ENCODE measurements at regions not wholly inside any gene's neighbourhood (a gene's known extent, or its start where the extent isn't known, plus 50 kb on each side); places are given as distances from the start of the nearest gene placed in this dataset.

GRCh38 chr17:83178533-83179304 lies 99.3 kb downstream of the METRNL start:
- DNase-seq (ENCODE audit: low spot score) = no peak

- DNase-seq (ENCODE audit: low spot score) = no peak
Observed at GRCh38 chr17:83179374-83179773, 100.0 kb downstream of the METRNL start.

- no peak for DNase-seq (ENCODE audit: low spot score)
Observed at GRCh38 chr17:83179811-83180210, 100.4 kb downstream of the METRNL start.

- DNase-seq (ENCODE audit: low spot score) = no peak
Observed at GRCh38 chr17:83180264-83180995, 101.0 kb downstream of the METRNL start.

GRCh38 chr17:83180996-83181481 lies 101.6 kb downstream of the METRNL start:
- DNase-seq (ENCODE audit: low spot score) = no peak

- no peak for DNase-seq (ENCODE audit: low spot score)
Observed at GRCh38 chr17:83181991-83182619, 102.7 kb downstream of the METRNL start.

GRCh38 chr17:83182620-83183101 lies 103.3 kb downstream of the METRNL start:
- no peak for DNase-seq (ENCODE audit: low spot score)

- DNase-seq (ENCODE audit: low spot score) = no peak
Observed at GRCh38 chr17:83183145-83183948, 103.9 kb downstream of the METRNL start.

- DNase-seq (ENCODE audit: low spot score) = no peak
Observed at GRCh38 chr17:83183951-83184506, 104.6 kb downstream of the METRNL start.

- DNase-seq (ENCODE audit: low spot score) = no peak
Observed at GRCh38 chr17:83185023-83186002, 105.9 kb downstream of the METRNL start.

GRCh38 chr17:83186226-83186625 lies 106.8 kb downstream of the METRNL start:
- DNase-seq (ENCODE audit: low spot score) = no peak

- DNase-seq (ENCODE audit: low spot score) = no peak
Observed at GRCh38 chr17:83186751-83187421, 107.5 kb downstream of the METRNL start.

GRCh38 chr17:83187782-83188311 lies 108.4 kb downstream of the METRNL start:
- no peak for DNase-seq (ENCODE audit: low spot score)

- no peak for DNase-seq (ENCODE audit: low spot score)
Observed at GRCh38 chr17:83189044-83190003, 109.9 kb downstream of the METRNL start.

- no peak for DNase-seq (ENCODE audit: low spot score)
Observed at GRCh38 chr17:83190004-83190385, 110.6 kb downstream of the METRNL start.

GRCh38 chr17:83190601-83191387 lies 111.4 kb downstream of the METRNL start:
- no peak for DNase-seq (ENCODE audit: low spot score)

GRCh38 chr17:83191388-83192160 lies 112.2 kb downstream of the METRNL start:
- no peak for DNase-seq (ENCODE audit: low spot score)

Measured in CD4-positive, alpha-beta T cell treated with Interleukin-6 at 100 ng/mL for 8 hours (primary cell).